OCI-LY7 (cell line): ENCODE measurements at regions not wholly inside any gene's neighbourhood (a gene's known extent, or its start where the extent isn't known, plus 50 kb on each side); places are given as distances from the start of the nearest gene placed in this dataset.

ENCODE experiments used
- CTCF ChIP-seq: fragments of 200-600 bp; sonication (generic); conservative IDR thresholded peaks from 2 replicates; pipeline ENCODE4 v1.5.1; 2014; ENCODE audit warnings: mild to moderate bottlenecking, antibody characterized with exemption, low read length, moderate library complexity, mixed read lengths
- EZH2phosphoT487 ChIP-seq: fragments of 200-600 bp; sonication (generic); IDR thresholded peaks from 2 replicates; pipeline ENCODE4 v1.6.1; 2018; ENCODE audit warnings: low read depth, borderline replicate concordance, mild to moderate bottlenecking, mixed run types, antibody characterized with exemption, low read length, moderate library complexity, mixed read lengths

- TF ChIP-seq CTCF = no peak
- TF ChIP-seq EZH2phosphoT487 = no peak
These were observed 1111.1 kb downstream of the BCL11B start for GRCh38 chr14:98160901-98161300.
